ENCODE measurements at regions not wholly inside any gene's neighbourhood (a gene's known extent, or its start where the extent isn't known, plus 50 kb on each side); places are given as distances from the start of the nearest gene placed in this dataset.

- no peak for TF ChIP-seq ZNF584 (CRISPR knock-in tag; IDR thresholded peaks at IDR 0.05; ENCODE audit: low read depth)
- TF ChIP-seq ZFX (CRISPR knock-in tag; IDR thresholded peaks at IDR 0.05), result no peak
- TF ChIP-seq FOXA1 (IDR thresholded peaks at IDR 0.05; ENCODE audit: borderline replicate concordance), result no peak
- 0 out of 2 replicates have a peak, but pooled peaks have one; percentile 48 for TF ChIP-seq OTX1 (CRISPR knock-in tag; IDR thresholded peaks at IDR 0.05)
- TF ChIP-seq, protein P1, sequence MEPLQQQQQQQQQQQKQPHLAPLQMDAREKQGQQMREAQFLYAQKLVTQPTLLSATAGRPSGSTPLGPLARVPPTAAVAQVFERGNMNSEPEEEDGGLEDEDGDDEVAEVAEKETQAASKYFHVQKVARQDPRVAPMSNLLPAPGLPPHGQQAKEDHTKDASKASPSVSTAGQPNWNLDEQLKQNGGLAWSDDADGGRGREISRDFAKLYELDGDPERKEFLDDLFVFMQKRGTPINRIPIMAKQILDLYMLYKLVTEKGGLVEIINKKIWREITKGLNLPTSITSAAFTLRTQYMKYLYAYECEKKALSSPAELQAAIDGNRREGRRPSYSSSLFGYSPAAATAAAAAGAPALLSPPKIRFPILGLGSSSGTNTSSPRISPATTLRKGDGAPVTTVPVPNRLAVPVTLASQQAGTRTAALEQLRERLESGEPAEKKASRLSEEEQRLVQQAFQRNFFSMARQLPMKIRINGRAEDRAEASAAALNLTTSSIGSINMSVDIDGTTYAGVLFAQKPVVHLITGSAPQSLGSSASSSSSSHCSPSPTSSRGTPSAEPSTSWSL (CRISPR knock-in tag; IDR thresholded peaks at IDR 0.05; ENCODE audit: borderline replicate concordance), result no peak
- TF ChIP-seq RAD21 (CRISPR knock-in tag; conservative IDR thresholded peaks at IDR 0.05 in 1 of 2, IDR thresholded peaks at IDR 0.05 in 1 of 2), result peak; percentile 46 to 76
- TF ChIP-seq FOXP1 (CRISPR knock-in tag; IDR thresholded peaks at IDR 0.05), result no peak
- no peak for TF ChIP-seq SETDB1 (IDR thresholded peaks at IDR 0.05; ENCODE audit: low read length)
- TF ChIP-seq CBX3 (IDR thresholded peaks at IDR 0.05; ENCODE audit: borderline replicate concordance in 1 of 2, low read length in 2 of 2), result no peak
- TF ChIP-seq EHMT2 (IDR thresholded peaks at IDR 0.05), result 0 out of 2 replicates have a peak, but pooled peaks have one; percentile 32
- 0 out of 2 replicates have a peak, but pooled peaks have one; percentile 39 for TF ChIP-seq SMC3 (conservative IDR thresholded peaks at IDR 0.05; ENCODE audit: insufficient read depth, low read depth, low read length)
- TF ChIP-seq CC2D1A (IDR thresholded peaks at IDR 0.05), result 0 out of 2 replicates have a peak, but pooled peaks have one; percentile 18
- no peak for TF ChIP-seq RNF2 (IDR thresholded peaks at IDR 0.05)
- TF ChIP-seq RCOR1 (IDR thresholded peaks at IDR 0.05; ENCODE audit: borderline replicate concordance in 1 of 2, low read depth in 2 of 2, low read length in 2 of 2), result peak in 1 of 2 experiments; percentile 17; a peak in 1 of 4 replicates
- peak; percentile 4 for TF ChIP-seq ZFP36 (IDR thresholded peaks at IDR 0.05; ENCODE audit: low read depth, low read length, partially characterized antibody)
- TF ChIP-seq SLC30A9 (CRISPR knock-in tag; IDR thresholded peaks at IDR 0.05), result no peak
- TF ChIP-seq CEBPG (CRISPR knock-in tag; IDR thresholded peaks at IDR 0.05), result no peak
- peak; percentile 48 to 67; a peak in 2 of 4 replicates for TF ChIP-seq CEBPG (tag; conservative IDR thresholded peaks at IDR 0.05 in 1 of 2, IDR thresholded peaks at IDR 0.05 in 1 of 2)
- TF ChIP-seq, protein P2, sequence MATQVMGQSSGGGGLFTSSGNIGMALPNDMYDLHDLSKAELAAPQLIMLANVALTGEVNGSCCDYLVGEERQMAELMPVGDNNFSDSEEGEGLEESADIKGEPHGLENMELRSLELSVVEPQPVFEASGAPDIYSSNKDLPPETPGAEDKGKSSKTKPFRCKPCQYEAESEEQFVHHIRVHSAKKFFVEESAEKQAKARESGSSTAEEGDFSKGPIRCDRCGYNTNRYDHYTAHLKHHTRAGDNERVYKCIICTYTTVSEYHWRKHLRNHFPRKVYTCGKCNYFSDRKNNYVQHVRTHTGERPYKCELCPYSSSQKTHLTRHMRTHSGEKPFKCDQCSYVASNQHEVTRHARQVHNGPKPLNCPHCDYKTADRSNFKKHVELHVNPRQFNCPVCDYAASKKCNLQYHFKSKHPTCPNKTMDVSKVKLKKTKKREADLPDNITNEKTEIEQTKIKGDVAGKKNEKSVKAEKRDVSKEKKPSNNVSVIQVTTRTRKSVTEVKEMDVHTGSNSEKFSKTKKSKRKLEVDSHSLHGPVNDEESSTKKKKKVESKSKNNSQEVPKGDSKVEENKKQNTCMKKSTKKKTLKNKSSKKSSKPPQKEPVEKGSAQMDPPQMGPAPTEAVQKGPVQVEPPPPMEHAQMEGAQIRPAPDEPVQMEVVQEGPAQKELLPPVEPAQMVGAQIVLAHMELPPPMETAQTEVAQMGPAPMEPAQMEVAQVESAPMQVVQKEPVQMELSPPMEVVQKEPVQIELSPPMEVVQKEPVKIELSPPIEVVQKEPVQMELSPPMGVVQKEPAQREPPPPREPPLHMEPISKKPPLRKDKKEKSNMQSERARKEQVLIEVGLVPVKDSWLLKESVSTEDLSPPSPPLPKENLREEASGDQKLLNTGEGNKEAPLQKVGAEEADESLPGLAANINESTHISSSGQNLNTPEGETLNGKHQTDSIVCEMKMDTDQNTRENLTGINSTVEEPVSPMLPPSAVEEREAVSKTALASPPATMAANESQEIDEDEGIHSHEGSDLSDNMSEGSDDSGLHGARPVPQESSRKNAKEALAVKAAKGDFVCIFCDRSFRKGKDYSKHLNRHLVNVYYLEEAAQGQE (IDR thresholded peaks at IDR 0.05; ENCODE audit: borderline replicate concordance), result peak; percentile 63; the same call in 1 of the 2 replicates
- TF ChIP-seq, protein P2 (CRISPR knock-in tag; IDR thresholded peaks at IDR 0.05; ENCODE audit: low read depth), result no peak
Observed at GRCh38 chr1:200279810-200280411, 129.9 kb downstream of the ZNF281 start (continued).
